HUES64 (cell line): ENCODE measurements at regions not wholly inside any gene's neighbourhood (a gene's known extent, or its start where the extent isn't known, plus 50 kb on each side); places are given as distances from the start of the nearest gene placed in this dataset.

Source experiments
- H3K27ac ChIP-seq: 2 replicates; pipeline ENCODE4 v1.7.0; 2013; ENCODE audit warnings: low read depth, low read length, inconsistent platforms
- H3K27me3 ChIP-seq: 2 replicates; pipeline ENCODE4 v1.6.1; 2013; ENCODE audit warnings: mild to moderate bottlenecking, low read length; ENCODE audit not compliant: insufficient read depth
- H3K36me3 ChIP-seq: 2 replicates; pipeline ENCODE4 v1.6.1; 2013; ENCODE audit warnings: mild to moderate bottlenecking, low read length; ENCODE audit not compliant: insufficient read depth
- H3K4me1 ChIP-seq: 2 replicates; pipeline ENCODE4 v1.6.1; 2013; ENCODE audit warnings: mild to moderate bottlenecking, low read length, moderate library complexity; ENCODE audit not compliant: insufficient read depth
- H3K4me3 ChIP-seq: 2 replicates; pipeline ENCODE4 v1.5.1; 2013; ENCODE audit warnings: mild to moderate bottlenecking, low read length, moderate library complexity
- H3K9ac ChIP-seq: 2 replicates; pipeline ENCODE4 v1.6.1; 2013; ENCODE audit warnings: mild to moderate bottlenecking, low read depth, low read length
- H3K9me3 ChIP-seq: 2 replicates; pipeline ENCODE4 v1.6.1; 2013; ENCODE audit warnings: low read depth, low read length; ENCODE audit not compliant: insufficient read depth
- WGBS: fragments of 150-250, 120-280 bp; methylation state at CpG from one replicate; pipeline ENCODE4 v1.1.7; 2013; ENCODE audit warnings: missing lambda C conversion rate; 5-methylcytosine and 5-hydroxymethylcytosine counted together

- no peaks in the 10 kb centered on the region for H3K27me3 ChIP-seq
- 88% methylated on average over 1 of the region's 2 CpGs for WGBS
- H3K9me3 ChIP-seq: no peaks in the 10 kb centered on the region
- no peak overlapping the region for H3K4me3 ChIP-seq
- no peaks in the 10 kb centered on the region for H3K36me3 ChIP-seq
- H3K27ac ChIP-seq: no peak overlapping the region
- no peaks in the 10 kb centered on the region for H3K4me1 ChIP-seq
- H3K9ac ChIP-seq: no peak overlapping the region
These were observed 494.3 kb downstream of the TRHDE start for GRCh38 chr12:72766517-72766916.

- no peak overlapping the region for H3K9ac ChIP-seq
- H3K27me3 ChIP-seq: no peaks in the 10 kb centered on the region
- no peaks in the 10 kb centered on the region for H3K4me1 ChIP-seq
- H3K4me3 ChIP-seq: no peak overlapping the region
- H3K36me3 ChIP-seq: no peaks in the 10 kb centered on the region
- no peak overlapping the region for H3K27ac ChIP-seq
- H3K9me3 ChIP-seq: no peaks in the 10 kb centered on the region
These were observed 501.9 kb downstream of the TRHDE start for GRCh38 chr12:72774023-72774422.

GRCh38 chr12:72777806-72778205 lies 505.6 kb downstream of the TRHDE start:
- 100% methylated on average over 1 of the region's 1 CpG for WGBS
- no peaks in the 10 kb centered on the region for H3K9me3 ChIP-seq

GRCh38 chr12:72790273-72790672 lies 518.1 kb downstream of the TRHDE start:
- 100% methylated on average over 1 of the region's 1 CpG for WGBS
- Histone ChIP-seq H3K27ac (no peak overlapping the region), H3K36me3 (no peaks in the 10 kb centered on the region), H3K27me3 (no peaks in the 10 kb centered on the region), H3K4me3 (no peak overlapping the region), H3K4me1 (no peaks in the 10 kb centered on the region), H3K9me3 (peaks cover 13% of the 10 kb centered on the region; the same call in 1 of the 2 replicates), H3K9ac (no peak overlapping the region)

More at GRCh38 chr12:72777806-72778205, 505.6 kb downstream of the TRHDE start:
- Histone ChIP-seq H3K27ac (no peak overlapping the region), H3K4me3 (no peak overlapping the region), H3K4me1 (no peaks in the 10 kb centered on the region), H3K27me3 (no peaks in the 10 kb centered on the region), H3K9ac (no peak overlapping the region), H3K36me3 (no peaks in the 10 kb centered on the region)

GRCh38 chr12:72792889-72793288 lies 520.7 kb downstream of the TRHDE start:
- 96% methylated on average over 3 of the region's 3 CpGs for WGBS
- H3K27ac ChIP-seq: no peak overlapping the region
- no peak overlapping the region for H3K9ac ChIP-seq
- H3K27me3 ChIP-seq: no peaks in the 10 kb centered on the region
- H3K36me3 ChIP-seq: no peaks in the 10 kb centered on the region
- no peaks in the 10 kb centered on the region for H3K4me1 ChIP-seq
- peaks cover 16% of the 10 kb centered on the region; the same call in 1 of the 2 replicates for H3K9me3 ChIP-seq
- no peak overlapping the region for H3K4me3 ChIP-seq

GRCh38 chr12:72793796-72794195 lies 521.6 kb downstream of the TRHDE start:
- H3K27ac ChIP-seq: no peak overlapping the region
- WGBS: 97% methylated on average over 1 of the region's 1 CpG
- no peaks in the 10 kb centered on the region for H3K27me3 ChIP-seq
- no peaks in the 10 kb centered on the region for H3K36me3 ChIP-seq
- no peak overlapping the region for H3K4me3 ChIP-seq
- no peaks in the 10 kb centered on the region for H3K4me1 ChIP-seq
- H3K9ac ChIP-seq: no peak overlapping the region
- peaks cover 16% of the 10 kb centered on the region; the same call in 1 of the 2 replicates for H3K9me3 ChIP-seq

- H3K36me3 ChIP-seq: peaks cover 4% of the 10 kb centered on the region; the same call in 1 of the 2 replicates
- 0 out of 2 replicates have a peak overlapping the region, but pooled peaks have one; percentile 8 for H3K4me3 ChIP-seq
- H3K9ac ChIP-seq: no peak overlapping the region
- H3K27me3 ChIP-seq: no peaks in the 10 kb centered on the region
- H3K9me3 ChIP-seq: peaks cover 14% of the 10 kb centered on the region
- H3K4me1 ChIP-seq: no peaks in the 10 kb centered on the region
- peak overlapping the region; percentile 74; the same call in 1 of the 2 replicates for H3K27ac ChIP-seq
These were observed 543.3 kb downstream of the TRHDE start for GRCh38 chr12:72815421-72815820.

GRCh38 chr12:72828662-72829324 lies 556.6 kb downstream of the TRHDE start:
- peaks cover 4% of the 10 kb centered on the region; the same call in 1 of the 2 replicates for H3K9me3 ChIP-seq
- no peak overlapping the region for H3K9ac ChIP-seq
- peaks cover 10% of the 10 kb centered on the region for H3K4me1 ChIP-seq
- no peak overlapping the region for H3K4me3 ChIP-seq
- no peak overlapping the region for H3K27ac ChIP-seq
- no peaks in the 10 kb centered on the region for H3K36me3 ChIP-seq
- WGBS: 92% methylated on average over 2 of the region's 2 CpGs
- H3K27me3 ChIP-seq: no peaks in the 10 kb centered on the region

GRCh38 chr12:72829838-72830237 lies 557.7 kb downstream of the TRHDE start:
- no peak overlapping the region for H3K9ac ChIP-seq
- H3K4me1 ChIP-seq: peaks cover 11% of the 10 kb centered on the region
- no peaks in the 10 kb centered on the region for H3K9me3 ChIP-seq
- no peaks in the 10 kb centered on the region for H3K27me3 ChIP-seq
- 100% methylated on average over 1 of the region's 1 CpG for WGBS
- H3K4me3 ChIP-seq: no peak overlapping the region
- H3K36me3 ChIP-seq: no peaks in the 10 kb centered on the region
- no peak overlapping the region for H3K27ac ChIP-seq

GRCh38 chr12:72832024-72832423 lies 559.9 kb downstream of the TRHDE start:
- Histone ChIP-seq H3K27me3 (no peaks in the 10 kb centered on the region), H3K9ac (no peak overlapping the region), H3K4me1 (peaks cover 11% of the 10 kb centered on the region), H3K36me3 (no peaks in the 10 kb centered on the region), H3K4me3 (no peak overlapping the region), H3K9me3 (no peaks in the 10 kb centered on the region), H3K27ac (no peak overlapping the region)
- 96% methylated on average over 4 of the region's 4 CpGs for WGBS

- Histone ChIP-seq H3K4me3 (no peak overlapping the region), H3K9ac (no peak overlapping the region), H3K27ac (no peak overlapping the region), H3K36me3 (no peaks in the 10 kb centered on the region), H3K4me1 (peaks cover 11% of the 10 kb centered on the region), H3K27me3 (no peaks in the 10 kb centered on the region), H3K9me3 (no peaks in the 10 kb centered on the region)
These were observed 564.0 kb downstream of the TRHDE start for GRCh38 chr12:72836194-72836593.

GRCh38 chr12:72839696-72840095 lies 567.5 kb downstream of the TRHDE start:
- Histone ChIP-seq H3K4me3 (no peak overlapping the region), H3K4me1 (no peaks in the 10 kb centered on the region), H3K27ac (no peak overlapping the region), H3K27me3 (no peaks in the 10 kb centered on the region), H3K36me3 (no peaks in the 10 kb centered on the region), H3K9me3 (0 out of 2 replicates have a peak, but pooled peaks cover 4% of the 10 kb centered on the region), H3K9ac (no peak overlapping the region)
- WGBS: 96% methylated on average over 1 of the region's 1 CpG
